Fibroblast of peridontal ligament (primary cell): ENCODE measurements at regions not wholly inside any gene's neighbourhood (a gene's known extent, or its start where the extent isn't known, plus 50 kb on each side); places are given as distances from the start of the nearest gene placed in this dataset.

ENCODE experiments used
- DNase-seq: peaks from one replicate; pipeline ENCODE4 v3.0.0-alpha.2; 2010; ENCODE audit errors: extremely low read depth

DNA sequence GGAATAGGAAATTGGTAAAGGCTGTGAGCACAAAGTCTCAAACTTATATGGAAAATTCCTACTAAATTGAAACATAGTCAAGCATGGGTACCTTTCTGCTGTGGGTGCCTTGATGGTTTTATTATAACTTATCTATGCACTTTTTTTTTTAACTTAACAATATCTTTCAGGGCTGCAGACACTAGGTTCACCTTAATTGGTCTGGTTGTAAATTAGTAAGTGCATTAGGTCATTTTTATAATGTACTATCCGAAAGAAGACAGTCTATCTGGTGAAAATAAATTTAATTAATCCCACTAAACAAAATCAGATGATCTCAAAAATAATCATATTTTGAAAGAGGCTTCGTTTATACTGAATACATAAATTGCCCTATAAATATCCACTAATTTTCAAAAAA lies 446.8 kb upstream of the DCN start:
- no peak for DNase-seq

DNA sequence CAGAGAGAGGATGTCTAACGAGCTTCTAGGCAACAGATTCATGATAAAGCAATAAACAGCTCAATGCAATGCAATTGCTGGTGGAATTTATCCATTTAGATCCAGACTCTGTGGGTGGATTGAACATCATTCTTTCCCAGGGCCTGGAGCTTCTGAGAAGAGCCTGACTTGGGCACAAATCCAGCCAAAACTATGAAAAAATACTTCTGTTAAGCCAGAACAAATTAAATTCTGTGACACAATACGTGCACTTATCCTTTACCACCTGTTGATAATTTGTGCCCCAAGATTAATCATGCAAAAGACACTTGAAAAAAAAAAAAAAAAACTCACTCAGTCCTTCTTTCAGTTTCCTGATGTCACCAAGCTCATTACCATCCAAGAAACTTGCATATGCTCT lies 446.0 kb upstream of the DCN start:
- DNase-seq, result no peak

DNA sequence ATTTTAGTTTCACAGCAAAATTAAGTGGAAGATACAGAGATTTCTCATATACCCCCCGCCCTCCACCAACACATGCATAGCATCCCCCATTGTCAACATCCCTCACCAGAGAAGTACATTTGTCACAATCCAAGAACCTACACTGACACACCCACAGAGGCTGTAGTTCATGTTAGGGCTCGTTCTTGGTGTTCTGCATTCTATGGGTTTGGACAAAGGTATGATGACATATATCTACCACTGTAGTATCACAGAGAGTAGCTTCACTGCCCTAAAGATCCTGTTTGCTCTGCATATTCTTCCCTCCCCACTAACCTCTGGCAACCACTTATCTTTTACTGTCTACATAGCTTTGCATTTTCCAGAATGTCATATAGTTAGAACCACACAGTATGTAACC lies 444.6 kb upstream of the DCN start:
- no peak for DNase-seq

DNA sequence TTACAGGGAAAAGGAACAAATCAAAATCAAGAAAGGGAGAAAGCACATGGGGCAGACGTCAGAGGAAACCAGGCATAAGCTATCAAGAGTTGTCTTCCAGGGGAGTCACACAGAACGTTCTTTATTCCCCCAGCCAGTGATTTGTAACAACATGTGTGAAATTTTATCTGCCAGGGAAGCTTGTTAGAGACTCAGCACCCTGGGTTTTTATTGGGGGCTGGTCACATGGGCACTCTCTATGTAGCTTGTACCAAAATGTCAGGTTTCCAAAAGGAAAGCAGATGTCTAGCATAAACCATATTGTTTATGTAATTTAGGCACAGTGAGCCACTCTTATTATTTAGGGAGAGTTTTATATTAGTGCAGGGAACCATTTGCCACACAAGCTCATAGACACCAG lies 440.4 kb upstream of the DCN start:
- no peak for DNase-seq

DNA sequence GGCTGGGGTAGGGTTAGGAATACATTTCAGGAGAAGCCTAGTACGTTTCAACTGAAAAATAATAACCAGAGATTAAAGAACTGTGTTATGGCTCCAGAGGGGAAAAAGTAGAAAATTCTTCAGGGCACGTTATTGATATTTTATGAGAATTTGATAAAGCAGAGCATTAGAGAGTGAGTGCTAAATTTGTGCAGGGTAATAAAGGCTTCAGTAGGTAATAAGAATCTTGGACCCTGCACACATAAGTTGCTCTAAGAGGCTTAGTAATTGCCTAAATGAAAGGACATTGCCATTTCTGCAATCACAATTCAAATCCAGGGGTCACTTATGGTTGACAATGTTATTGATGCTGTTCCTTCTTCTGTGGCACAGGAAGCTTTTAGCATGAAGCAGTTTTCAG lies 439.4 kb upstream of the DCN start:
- DNase-seq, result no peak

DNA sequence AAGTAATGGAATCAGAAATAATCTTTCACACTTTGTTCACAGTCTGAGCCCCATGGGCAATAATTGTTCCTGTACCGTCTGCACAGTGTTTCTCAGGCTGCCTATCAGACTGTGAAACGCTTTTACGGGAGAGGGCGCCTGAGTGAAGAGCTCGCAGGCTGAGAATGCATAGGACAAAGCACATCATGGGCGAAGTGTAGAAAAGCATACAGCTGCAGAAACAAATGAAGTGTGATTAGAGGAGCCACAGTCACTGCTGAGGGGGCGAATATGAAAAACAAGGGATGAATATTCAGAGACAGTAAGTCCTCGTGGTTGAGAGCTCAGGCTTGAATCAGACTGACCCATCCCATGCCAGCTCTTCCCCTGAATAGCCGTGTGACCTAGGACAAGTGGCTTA lies 438.4 kb upstream of the DCN start:
- DNase-seq, result no peak

DNA sequence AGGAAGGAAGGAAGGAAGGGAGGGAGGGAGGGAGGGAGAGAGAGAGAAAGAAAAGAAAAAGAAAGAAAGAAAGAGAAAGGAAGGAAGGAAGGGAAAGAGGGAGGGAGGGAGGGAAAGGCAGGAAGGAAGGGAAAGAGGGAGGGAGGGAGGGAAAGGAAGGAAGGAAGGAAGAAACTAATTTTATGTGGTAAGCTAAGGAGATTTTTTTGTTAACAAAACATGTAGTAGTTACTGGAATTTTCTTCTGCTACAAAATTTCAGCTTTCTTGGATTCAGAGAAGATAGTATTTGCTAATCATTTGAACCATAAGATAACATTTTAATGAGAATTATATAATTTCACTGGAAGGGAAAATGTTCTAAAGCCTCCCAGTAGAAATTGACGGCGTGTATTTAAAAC lies 437.8 kb upstream of the DCN start:
- no peak for DNase-seq

DNA sequence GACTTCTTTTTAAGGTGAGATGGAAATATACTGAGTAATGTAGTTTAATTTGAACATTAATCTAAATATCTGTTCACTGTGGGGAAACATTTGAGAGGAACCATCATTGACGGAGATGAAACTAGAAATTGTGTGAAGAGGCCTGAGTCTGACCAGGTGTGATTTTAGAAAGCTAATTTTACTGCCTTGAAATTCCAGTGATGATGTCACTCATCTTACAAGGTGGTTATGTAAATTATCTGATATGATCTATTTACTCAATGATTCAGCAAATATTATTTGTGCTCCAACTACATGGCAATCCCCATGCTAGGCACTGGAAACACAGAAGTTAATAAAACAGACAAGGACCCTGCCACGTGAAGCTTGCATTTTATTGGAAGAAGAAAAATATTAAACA lies 435.7 kb upstream of the DCN start:
- no peak for DNase-seq

DNA sequence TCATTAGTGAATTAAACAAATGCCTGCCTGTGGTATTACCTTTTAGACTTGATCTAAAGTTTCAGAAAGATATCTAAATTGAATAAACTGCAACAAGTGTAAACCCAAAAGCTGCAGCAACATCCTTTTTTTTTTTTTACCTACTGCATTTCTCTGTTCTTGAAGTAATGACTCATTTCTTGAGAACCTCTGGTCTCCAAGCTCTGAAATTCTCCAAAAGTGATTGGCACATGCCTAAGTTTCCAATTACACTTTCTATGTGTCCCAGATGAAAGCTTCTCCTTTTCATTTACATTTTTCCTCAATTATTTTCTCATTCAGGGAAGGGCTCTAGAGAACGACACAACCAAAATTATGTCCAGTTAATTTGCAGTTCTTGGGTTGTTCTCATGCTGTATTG lies 435.2 kb upstream of the DCN start:
- no peak for DNase-seq

DNA sequence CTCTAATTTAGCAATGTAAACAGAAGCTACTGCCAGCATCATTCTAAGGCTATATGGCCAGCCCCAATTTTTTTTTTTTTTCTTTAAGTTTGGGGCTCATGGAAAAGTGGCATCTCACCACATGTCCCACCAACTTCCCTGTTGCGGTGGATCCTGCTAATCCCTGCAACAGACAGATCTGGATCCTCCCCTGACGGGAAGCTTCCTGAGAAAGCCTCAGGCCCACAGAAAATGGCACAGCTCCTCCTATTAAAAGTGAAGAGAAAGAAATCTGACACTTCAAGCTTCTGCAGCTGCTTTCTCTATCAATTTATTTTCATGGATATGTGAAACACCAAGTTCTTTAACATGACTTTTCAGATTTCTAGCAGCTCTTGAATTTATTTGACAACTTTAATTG lies 433.8 kb upstream of the DCN start:
- DNase-seq, result peak; percentile 20

DNA sequence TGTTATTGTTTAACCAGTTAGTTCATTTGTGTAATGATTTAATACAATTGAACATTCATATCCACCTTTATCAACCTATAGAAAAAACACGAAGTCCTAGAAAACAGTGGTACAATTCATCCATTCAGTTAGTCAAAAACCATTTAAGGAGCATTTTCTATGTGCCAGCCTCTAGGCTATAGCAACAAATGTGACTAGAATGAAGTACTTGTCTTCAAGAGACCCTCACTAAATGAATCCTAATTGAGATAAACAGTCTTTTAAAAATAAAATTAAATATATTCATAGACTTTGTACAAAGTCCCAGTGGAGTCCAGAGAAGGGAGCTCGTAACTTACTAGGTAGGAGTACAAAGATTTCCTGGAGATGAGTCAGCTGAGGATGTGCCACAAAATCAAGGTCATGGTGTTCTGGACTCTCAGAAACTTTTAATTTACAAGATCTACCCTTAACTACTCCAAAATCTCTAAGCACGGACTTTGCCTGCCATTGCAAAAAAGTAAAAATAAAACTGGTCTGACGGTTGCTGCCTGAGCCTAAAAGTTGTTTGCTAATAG lies 430.7 kb upstream of the DCN start:
- no peak for DNase-seq

DNA sequence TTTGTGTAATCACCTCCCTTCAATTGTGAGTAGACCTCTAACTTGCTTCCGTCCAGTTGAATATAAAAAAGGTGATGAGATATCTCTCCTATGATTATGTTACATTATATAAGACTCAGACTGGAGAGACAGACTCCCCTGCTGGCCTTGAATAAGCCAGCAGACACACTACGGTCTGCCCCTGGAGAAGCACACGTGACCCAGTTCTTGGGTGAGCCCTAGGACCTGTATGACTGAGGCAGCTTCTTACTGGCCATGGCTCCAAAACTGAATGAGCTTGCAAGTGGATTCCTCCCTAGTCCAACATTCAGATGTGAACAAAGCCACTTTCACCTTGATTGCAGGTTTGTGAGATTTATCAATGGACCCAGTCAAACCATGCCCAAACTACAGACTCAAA lies 427.9 kb upstream of the DCN start:
- DNase-seq, result no peak

DNA sequence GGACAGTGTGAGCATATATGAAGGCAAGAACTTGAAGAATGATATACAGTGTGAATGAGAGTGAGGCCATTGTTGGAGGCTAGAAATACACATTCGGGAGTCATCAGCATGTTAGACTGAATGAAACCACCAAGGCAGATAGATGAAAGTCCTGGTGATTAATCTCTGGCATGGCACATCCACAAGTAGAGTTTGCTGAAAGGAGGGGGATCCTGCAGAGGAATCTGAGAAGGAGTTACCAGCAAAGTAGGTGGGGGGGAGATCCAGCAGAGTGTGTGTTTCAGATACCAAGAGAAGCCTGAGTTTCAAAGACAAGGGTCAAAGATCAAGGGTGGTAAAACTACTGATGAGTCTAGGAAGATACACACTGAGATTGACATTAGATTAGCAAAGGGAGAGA lies 426.7 kb upstream of the DCN start:
- no peak for DNase-seq

DNA sequence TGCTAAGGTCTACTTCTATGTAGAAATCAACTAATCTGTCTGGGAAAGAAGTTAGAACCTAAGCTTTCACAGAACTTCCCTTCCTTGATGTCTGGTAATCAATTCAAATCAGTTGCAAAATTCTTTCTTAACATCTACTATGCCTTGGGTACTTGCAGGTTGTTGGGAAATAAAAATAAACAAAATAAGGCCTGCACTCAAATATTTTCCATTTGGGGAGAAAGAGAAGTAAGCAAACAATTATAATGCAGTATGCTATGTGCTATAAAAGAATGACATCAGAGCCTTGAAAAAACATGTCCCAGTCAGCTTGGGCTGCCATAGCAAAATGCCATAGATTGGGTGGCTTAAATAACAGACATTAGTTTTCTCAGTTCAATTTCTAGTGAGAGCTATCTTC lies 425.9 kb upstream of the DCN start:
- DNase-seq, result no peak

DNA sequence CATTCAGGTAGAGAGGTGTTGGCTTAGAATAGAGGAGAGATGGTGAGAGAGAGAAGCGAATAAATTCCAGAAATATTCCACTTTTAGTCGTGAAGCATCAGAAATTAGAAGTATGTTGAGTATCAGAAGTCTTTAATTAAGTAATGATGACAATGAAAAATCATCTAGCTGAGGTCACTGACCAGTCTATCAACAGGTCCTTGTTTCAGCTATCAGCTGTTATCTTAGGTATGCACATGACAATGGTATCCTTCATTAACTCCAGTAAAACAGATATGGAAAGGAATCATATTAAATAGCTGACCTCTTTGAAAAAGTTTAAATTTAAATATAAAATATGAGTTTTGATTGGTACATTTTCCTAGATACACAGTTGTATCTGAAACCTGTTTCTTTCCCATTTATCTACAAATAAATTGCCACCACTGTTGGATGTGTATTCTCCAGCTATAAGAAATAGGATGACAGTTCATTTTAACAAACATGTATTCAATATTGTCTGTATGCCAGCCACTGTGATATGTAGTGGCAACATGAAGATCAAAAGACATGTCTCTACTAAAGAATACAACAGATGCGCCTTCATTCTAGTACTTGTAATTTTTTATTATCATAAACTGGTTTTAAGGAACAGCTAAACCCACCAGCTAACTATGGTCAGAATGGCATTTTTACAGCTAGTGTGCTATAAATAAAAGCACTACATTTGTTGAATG lies 424.2 kb upstream of the DCN start:
- DNase-seq, result no peak

DNA sequence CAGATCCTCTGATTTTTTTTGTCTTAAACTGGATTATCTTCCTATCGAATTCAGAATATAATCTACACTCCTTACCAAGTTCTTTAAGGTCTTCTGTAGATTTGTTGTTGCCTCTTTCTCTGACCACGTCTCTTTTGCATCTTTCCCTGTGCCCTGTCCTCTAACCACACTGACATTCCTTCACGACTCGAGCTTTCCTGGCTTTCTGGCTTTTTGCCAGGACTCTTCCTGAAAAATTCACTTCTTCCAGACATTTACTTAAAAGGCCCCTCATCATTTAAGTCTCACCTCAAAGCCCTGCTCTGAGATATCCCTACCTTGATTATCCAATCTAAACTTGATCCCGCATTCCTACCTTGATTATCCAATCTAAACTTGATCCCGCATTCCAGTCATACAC lies 422.3 kb upstream of the DCN start:
- no peak for DNase-seq

DNA sequence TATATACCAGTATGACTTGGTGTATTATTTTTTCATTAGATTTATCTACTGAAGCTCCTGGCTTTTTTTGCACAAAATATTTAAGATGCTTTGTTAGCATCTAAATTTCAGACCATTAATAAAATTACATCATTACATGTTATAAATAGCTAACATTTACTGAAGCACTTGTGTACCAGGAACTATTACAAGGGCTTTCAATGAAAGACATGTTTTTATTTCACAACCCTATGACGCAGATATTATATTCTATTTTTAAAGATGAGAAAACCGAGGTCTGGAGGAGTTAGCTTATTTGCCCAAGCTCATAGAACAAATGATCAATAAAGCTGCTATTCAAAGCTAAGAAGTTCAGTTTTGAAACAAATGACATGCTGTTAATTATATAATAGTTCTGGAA lies 420.4 kb upstream of the DCN start:
- peak; percentile 3 for DNase-seq

DNA sequence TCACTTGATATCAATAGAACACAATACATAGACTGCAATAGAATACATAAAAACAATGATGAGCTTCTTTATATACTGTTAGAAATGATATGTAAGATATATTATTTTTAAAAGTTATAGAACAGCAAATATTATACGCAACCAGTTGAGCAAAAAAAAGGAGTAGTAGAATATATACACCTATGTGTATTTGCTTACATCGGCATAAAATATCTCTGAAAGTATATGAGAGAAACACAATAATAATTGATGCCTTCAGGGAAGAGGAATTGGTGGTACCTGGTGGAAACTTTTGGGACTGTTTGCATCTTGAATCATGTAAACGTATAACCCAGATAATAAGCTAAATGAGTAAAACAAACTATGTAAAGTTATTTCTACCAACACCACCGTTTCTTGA lies 418.4 kb upstream of the DCN start:
- no peak for DNase-seq

DNA sequence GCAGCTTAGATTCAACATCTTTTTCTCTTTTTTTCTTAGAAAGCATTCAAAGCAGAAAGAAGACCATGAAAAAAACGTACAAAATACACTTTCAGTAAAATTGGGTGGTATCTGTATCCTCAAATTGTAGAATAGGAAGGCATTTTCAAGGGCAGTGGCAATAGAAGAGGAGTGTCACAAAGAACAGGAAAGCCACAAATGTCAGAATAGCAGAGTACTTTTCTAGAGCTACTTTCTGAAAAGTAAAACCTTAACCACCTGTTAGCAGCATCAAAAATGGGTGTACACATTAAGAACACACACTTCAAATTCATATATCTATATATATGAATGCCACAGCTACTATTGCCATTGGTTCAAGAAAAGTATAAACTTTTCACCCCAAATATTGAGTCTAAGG lies 412.1 kb upstream of the DCN start:
- DNase-seq, result no peak

DNA sequence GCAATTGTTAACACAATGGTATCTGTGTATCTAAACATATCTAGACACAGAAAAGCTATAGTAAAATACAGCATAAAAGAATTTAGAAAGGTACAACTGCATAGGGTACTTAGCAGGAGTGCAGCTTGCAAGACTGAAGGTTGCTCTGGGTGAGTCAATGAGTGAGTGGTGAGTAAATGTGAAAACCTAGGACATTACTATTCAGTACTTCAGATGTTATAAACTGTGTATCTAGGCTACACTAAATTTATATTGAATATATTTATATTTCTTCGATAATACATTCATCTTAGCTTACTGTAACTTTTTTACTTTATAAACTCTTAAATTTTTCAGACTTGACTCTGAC lies 409.0 kb upstream of the DCN start:
- DNase-seq, result no peak

DNA sequence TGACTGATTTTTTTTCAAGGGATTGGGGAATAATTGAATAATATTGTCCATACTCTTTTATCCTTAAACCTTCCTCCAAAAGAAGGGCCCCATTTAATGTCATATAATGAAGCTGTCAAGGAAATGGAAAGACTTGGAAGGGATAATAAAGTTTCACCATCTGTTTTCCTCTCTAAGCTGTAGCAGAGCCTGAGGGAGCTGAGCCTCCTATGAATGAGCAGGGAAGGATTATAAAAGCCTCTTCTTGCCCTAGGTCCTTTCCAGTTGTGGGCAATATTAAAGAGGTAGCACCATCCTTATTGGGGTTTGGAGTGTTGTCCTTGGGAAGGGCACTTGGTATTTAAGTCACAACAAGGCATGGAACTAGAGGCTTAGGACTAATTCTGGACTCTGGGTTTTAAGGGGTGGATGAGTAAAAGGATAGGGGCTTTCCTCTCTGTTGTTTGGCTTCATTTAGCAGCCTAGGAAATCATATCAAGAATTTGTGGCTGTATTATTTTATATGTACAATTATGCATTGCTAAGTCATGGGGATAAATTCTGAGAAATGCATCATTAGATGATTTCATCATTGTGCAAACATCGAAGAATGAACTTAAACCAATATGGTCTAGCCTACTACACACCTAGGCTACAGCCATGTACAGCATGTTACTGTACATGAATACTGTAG lies 408.5 kb upstream of the DCN start:
- no peak for DNase-seq

DNA sequence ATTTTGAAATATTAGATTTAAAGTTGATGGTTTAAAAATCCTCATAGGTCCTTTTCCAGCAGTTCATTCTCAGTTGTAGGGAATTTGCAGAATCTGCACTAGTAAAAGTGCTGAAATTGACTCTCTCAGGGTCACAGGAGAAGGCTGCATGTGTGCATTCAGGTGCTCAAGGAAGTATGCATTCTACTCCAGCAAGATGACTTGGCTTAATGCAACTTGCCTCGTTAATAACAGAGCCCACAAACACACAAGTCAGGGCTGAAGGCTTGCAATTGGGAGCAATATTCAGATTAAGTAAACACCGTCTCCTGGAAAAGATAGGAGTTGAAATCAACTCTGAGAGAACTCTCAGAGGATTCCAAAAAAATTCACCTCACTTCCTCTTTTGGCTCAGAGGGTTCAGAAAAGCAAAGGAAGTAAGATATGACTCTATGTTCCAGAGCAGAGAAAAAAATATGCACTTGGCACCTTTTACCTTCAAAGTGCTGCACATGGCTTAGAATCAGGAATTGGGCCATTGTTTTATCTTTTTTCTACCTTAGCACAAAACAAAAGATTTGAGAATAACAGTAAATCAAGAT lies 406.3 kb upstream of the DCN start:
- DNase-seq, result no peak

DNA sequence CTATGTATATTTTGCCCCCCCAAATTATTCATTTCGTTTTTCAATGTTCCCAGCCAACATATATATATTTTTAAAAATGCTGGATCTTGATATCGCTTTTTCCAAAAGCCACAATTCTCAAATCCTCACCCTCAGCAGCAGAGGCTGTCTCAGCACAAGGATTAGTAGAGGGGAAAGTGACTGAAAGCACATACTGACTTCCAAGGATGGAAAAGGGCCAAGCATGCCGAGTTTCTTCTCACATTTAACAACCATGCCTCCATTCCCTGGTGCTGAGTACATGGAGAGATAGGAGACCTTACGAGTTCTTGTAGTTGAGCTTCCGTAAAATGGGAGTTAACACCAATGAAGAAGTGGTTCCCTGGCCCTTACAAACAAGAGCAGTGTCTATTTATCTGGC lies 403.4 kb upstream of the DCN start:
- DNase-seq, result no peak
